ENCODE measurements at regions not wholly inside any gene's neighbourhood (a gene's known extent, or its start where the extent isn't known, plus 50 kb on each side); places are given as distances from the start of the nearest gene placed in this dataset.

- no peak for DNase-seq
- Histone ChIP-seq H3K9me3 (no peaks in the 10 kb centered on the region; the same call in 1 of the 2 replicates), H3F3A (replicated peaks; ENCODE audit: insufficient read depth) (no peaks in the 10 kb centered on the region), H3K36me3 (replicated peaks in 1 of 2; ENCODE audit: control insufficient read depth in 1 of 2, insufficient read depth in 2 of 2, low read length in 1 of 2) (no peaks in the 10 kb centered on the region), H3K9ac (no peak overlapping the region), H2AFZ (ENCODE audit: low read depth) (no peak overlapping the region), H3K9me2 (no peaks in the 10 kb centered on the region), H3K4me3 (ENCODE audit: low read depth in 2 of 2, low read length in 1 of 2) (no peak overlapping the region), H3K4me1 (ENCODE audit: control insufficient read depth in 1 of 2, insufficient read depth in 2 of 2, low read depth in 1 of 2, low read length in 1 of 2) (peaks cover 0 to 18% of the 10 kb centered on the region in 2 experiments; a peak in 1 of 4 replicates), H3K27me3 (ENCODE audit: insufficient read depth) (no peaks in the 10 kb centered on the region), H3K27ac (ENCODE audit: low read depth in 2 of 2, low read length in 1 of 2) (no peak overlapping the region), H3K79me2 (ENCODE audit: insufficient read depth) (no peaks in the 10 kb centered on the region), H3K4me2 (no peak overlapping the region), H4K20me1 (ENCODE audit: insufficient read depth) (no peaks in the 10 kb centered on the region)
- ChIA-PET POLR2A (interaction anchor here (0.6 kb wide), 1 partner anchor 18 kb away, joined by 3 read pairs; no protein-coding TSS in a partner anchor), CTCF (interaction anchor here (2.8 kb wide), 1 partner anchor 9 kb away, joined by 8 read pairs; no protein-coding TSS in a partner anchor)
- WGBS (ENCODE audit: low lambda C conversion rate): 72% methylated on average over 4 of the region's 4 CpGs
- TF ChIP-seq RCOR1 (IDR thresholded peaks at IDR 0.05; ENCODE audit: low read length) (no peak), GATA2 (CRISPR knock-in tag; IDR thresholded peaks at IDR 0.05) (no peak), GABPA (IDR thresholded peaks at IDR 0.05; ENCODE audit: low read depth) (no peak), TAF1 (IDR thresholded peaks at IDR 0.05; ENCODE audit: borderline replicate concordance, low read depth, low read length) (no peak), RFX5 (IDR thresholded peaks at IDR 0.05; ENCODE audit: low read length) (no peak), POLR2AphosphoS5 (IDR thresholded peaks at IDR 0.05; ENCODE audit: low read depth, low read length) (no peak), TCF12 (IDR thresholded peaks at IDR 0.05) (no peak), JUND (IDR thresholded peaks at IDR 0.05) (no peak), MEF2A (IDR thresholded peaks at IDR 0.05; ENCODE audit: borderline replicate concordance, low read depth) (no peak), FOXJ3 (CRISPR knock-in tag; IDR thresholded peaks at IDR 0.05) (no peak), SMC3 (IDR thresholded peaks at IDR 0.05; ENCODE audit: low read depth, low read length) (no peak), EZH2phosphoT487 (IDR thresholded peaks at IDR 0.05; ENCODE audit: borderline replicate concordance, low read depth) (no peak), CHD2 (IDR thresholded peaks at IDR 0.05; ENCODE audit: low read length, partially characterized antibody) (no peak), YY1 (IDR thresholded peaks at IDR 0.05; ENCODE audit: low read depth) (no peak)
- TF ChIP-seq, protein P1, sequence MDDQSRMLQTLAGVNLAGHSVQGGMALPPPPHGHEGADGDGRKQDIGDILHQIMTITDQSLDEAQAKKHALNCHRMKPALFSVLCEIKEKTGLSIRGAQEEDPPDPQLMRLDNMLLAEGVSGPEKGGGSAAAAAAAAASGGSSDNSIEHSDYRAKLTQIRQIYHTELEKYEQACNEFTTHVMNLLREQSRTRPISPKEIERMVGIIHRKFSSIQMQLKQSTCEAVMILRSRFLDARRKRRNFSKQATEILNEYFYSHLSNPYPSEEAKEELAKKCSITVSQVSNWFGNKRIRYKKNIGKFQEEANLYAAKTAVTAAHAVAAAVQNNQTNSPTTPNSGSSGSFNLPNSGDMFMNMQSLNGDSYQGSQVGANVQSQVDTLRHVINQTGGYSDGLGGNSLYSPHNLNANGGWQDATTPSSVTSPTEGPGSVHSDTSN (IDR thresholded peaks at IDR 0.05): no peak
These were observed 89.6 kb downstream of the CMPK2 start for GRCh38 chr2:6776125-6776524.

DNA sequence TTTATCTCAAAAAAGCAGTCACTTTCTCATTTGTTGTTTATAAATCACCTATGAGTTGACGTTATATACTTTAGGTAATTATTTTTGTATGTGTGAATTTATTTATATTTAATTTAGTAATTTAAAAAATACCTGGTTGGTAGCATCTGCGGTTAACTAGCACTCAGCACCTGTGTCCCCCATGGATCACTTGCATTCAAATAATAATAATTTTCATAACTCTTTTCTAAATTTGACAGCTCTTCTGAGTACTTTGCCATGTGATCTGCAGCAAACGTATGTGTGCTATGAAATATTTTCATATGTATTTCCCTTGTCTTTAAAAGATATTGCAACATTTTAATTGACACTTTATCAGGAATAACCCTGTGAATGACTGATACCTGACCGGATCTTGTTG, 88.1 kb downstream of the CMPK2 start:
- Histone ChIP-seq H3K27me3 (ENCODE audit: insufficient read depth) (no peaks in the 10 kb centered on the region), H4K20me1 (ENCODE audit: insufficient read depth) (no peaks in the 10 kb centered on the region), H3K4me2 (no peak overlapping the region), H3K27ac (ENCODE audit: low read depth in 2 of 2, low read length in 1 of 2) (no peak overlapping the region), H3K4me1 (ENCODE audit: control insufficient read depth in 1 of 2, insufficient read depth in 2 of 2, low read depth in 1 of 2, low read length in 1 of 2) (peaks cover 0 to 16% of the 10 kb centered on the region in 2 experiments; a peak in 1 of 4 replicates), H3K4me3 (ENCODE audit: low read depth in 2 of 2, low read length in 1 of 2) (no peak overlapping the region), H3K9ac (no peak overlapping the region), H3K9me3 (no peaks in the 10 kb centered on the region; the same call in 1 of the 2 replicates), H3K9me2 (no peaks in the 10 kb centered on the region), H2AFZ (ENCODE audit: low read depth) (no peak overlapping the region), H3F3A (replicated peaks; ENCODE audit: insufficient read depth) (no peaks in the 10 kb centered on the region), H3K79me2 (ENCODE audit: insufficient read depth) (no peaks in the 10 kb centered on the region), H3K36me3 (replicated peaks in 1 of 2; ENCODE audit: control insufficient read depth in 1 of 2, insufficient read depth in 2 of 2, low read length in 1 of 2) (no peaks in the 10 kb centered on the region)
- no peak for DNase-seq
- CTCF ChIA-PET: no interaction called here
- 51% methylated on average over 4 of the region's 4 CpGs for WGBS (ENCODE audit: low lambda C conversion rate)
- POLR2A ChIA-PET: no interaction called here
- no peak for TF ChIP-seq FOSL2 (IDR thresholded peaks at IDR 0.05; ENCODE audit: borderline replicate concordance, low read depth)
- TF ChIP-seq, protein P2, sequence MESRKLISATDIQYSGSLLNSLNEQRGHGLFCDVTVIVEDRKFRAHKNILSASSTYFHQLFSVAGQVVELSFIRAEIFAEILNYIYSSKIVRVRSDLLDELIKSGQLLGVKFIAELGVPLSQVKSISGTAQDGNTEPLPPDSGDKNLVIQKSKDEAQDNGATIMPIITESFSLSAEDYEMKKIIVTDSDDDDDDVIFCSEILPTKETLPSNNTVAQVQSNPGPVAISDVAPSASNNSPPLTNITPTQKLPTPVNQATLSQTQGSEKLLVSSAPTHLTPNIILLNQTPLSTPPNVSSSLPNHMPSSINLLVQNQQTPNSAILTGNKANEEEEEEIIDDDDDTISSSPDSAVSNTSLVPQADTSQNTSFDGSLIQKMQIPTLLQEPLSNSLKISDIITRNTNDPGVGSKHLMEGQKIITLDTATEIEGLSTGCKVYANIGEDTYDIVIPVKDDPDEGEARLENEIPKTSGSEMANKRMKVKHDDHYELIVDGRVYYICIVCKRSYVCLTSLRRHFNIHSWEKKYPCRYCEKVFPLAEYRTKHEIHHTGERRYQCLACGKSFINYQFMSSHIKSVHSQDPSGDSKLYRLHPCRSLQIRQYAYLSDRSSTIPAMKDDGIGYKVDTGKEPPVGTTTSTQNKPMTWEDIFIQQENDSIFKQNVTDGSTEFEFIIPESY (IDR thresholded peaks at IDR 0.05; ENCODE audit: borderline replicate concordance, low read depth): no peak
- TF ChIP-seq, protein P1 (IDR thresholded peaks at IDR 0.05): no peak
- no peak for TF ChIP-seq TAF1 (IDR thresholded peaks at IDR 0.05; ENCODE audit: borderline replicate concordance, low read depth, low read length)
- no peak for TF ChIP-seq RCOR1 (IDR thresholded peaks at IDR 0.05; ENCODE audit: low read length)
- TF ChIP-seq, protein P3, sequence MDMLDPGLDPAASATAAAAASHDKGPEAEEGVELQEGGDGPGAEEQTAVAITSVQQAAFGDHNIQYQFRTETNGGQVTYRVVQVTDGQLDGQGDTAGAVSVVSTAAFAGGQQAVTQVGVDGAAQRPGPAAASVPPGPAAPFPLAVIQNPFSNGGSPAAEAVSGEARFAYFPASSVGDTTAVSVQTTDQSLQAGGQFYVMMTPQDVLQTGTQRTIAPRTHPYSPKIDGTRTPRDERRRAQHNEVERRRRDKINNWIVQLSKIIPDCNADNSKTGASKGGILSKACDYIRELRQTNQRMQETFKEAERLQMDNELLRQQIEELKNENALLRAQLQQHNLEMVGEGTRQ (IDR thresholded peaks at IDR 0.05; ENCODE audit: borderline replicate concordance, low read depth, low read length): no peak
- no peak for TF ChIP-seq GATA2 (CRISPR knock-in tag; IDR thresholded peaks at IDR 0.05)
- TF ChIP-seq NFIC (IDR thresholded peaks at IDR 0.05; ENCODE audit: borderline replicate concordance): no peak
- no peak for TF ChIP-seq EZH2phosphoT487 (IDR thresholded peaks at IDR 0.05; ENCODE audit: borderline replicate concordance, low read depth)
- no peak for TF ChIP-seq MEF2A (IDR thresholded peaks at IDR 0.05; ENCODE audit: borderline replicate concordance, low read depth)
- TF ChIP-seq MXI1 (IDR thresholded peaks at IDR 0.05; ENCODE audit: low read depth, low read length): no peak
- TF ChIP-seq, protein P4, sequence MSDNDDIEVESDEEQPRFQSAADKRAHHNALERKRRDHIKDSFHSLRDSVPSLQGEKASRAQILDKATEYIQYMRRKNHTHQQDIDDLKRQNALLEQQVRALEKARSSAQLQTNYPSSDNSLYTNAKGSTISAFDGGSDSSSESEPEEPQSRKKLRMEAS (IDR thresholded peaks at IDR 0.05; ENCODE audit: low read depth): no peak
- no peak for TF ChIP-seq JUND (IDR thresholded peaks at IDR 0.05)
- no peak for TF ChIP-seq RXRA (IDR thresholded peaks at IDR 0.05; ENCODE audit: borderline replicate concordance, low read depth)

Measured in SK-N-SH (cell line).